ENCODE measurements at regions not wholly inside any gene's neighbourhood (a gene's known extent, or its start where the extent isn't known, plus 50 kb on each side); places are given as distances from the start of the nearest gene placed in this dataset.

- DNase-seq = no peak
These were observed 663.4 kb downstream of the SLC16A7 start for GRCh38 chr12:60259225-60259624.

- DNase-seq = no peak
These were observed 666.5 kb downstream of the SLC16A7 start for GRCh38 chr12:60262378-60262777.

GRCh38 chr12:60263161-60263560 is 667.3 kb downstream of the SLC16A7 start:
- DNase-seq = no peak

DNA sequence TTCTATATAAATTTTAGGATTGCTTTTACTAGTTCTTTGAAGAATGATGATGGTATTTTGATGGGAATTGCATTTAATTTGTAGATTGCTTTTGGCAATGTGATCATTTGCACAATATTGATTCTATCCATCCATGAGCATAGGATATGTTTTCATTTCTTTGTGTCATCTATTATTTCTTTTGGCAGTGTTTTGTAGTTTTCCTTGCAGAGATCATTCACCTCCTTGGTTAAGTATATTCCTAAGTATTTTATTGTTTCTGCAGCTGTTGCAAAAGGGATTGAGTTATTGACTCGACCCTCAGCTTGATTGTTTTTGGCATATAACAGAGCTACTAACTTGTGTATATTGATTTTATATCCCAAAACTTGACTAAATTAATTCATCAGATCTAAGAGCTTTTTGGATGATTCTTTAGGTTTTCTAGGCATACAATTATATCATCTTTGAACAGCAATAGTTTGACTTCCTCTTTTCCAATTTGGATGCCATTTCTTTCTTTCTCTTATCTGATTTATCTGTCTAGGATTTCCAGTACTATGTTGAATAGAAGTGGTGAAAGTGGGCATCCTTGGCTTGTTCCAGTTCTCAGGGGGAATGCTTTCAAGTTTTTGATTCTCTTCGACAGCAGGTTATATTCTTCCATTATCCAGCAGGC is 668.1 kb downstream of the SLC16A7 start:
- no peak for DNase-seq

DNA sequence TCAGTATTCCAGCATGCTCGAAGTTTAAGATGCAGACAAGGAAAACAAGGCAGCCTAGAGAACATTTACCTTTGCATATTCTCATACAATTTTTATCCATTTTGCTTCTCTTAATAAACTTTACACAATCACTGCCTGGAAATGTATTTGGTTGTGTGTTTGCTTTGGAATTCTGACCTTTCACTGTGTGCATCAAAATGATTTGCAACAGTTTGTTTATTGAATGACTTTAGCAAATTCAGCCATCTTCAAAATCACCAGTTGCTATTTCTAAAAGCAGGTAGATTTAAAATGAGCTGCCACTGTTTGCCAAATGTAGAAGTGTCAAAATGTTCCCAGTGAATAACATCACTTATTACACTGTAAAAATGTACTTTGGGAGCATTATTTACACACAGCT is 669.9 kb downstream of the SLC16A7 start:
- no peak for DNase-seq

- DNase-seq = no peak
These were observed 670.6 kb downstream of the SLC16A7 start for GRCh38 chr12:60266381-60266852.

DNA sequence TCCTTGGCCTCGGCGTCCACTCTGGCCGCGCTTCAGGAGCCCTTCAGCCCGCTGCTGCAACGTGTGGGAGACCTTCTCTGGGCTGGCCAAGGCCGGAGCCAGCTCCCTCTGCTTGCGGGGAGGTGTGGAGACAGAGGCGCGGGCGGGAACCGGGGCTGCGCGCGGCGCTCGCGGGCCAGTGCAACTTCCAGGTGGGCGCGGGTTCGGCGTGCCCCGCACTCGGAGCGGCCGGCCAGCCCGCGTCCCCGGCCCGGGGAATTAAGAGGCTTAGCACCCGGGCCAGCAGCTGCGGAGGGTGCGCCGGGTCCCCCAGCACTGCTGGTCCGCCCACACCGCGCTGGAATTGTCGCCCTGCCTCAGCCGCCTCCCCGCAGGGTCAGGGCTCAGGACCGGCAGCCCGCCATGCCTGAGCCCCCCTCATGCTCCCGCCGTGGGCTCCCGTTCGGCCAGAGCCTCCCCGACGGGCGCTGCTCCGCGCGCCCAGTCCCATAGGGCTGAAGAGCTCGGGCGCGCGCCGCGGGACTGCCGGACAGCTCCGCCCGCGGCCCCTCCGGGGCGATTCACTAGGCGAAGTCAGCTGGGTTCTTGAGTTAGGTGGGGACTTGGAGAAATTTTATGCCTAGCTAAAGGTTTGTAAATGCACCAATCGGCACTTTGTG is 673.9 kb downstream of the SLC16A7 start:
- DNase-seq = peak; percentile 15

DNA sequence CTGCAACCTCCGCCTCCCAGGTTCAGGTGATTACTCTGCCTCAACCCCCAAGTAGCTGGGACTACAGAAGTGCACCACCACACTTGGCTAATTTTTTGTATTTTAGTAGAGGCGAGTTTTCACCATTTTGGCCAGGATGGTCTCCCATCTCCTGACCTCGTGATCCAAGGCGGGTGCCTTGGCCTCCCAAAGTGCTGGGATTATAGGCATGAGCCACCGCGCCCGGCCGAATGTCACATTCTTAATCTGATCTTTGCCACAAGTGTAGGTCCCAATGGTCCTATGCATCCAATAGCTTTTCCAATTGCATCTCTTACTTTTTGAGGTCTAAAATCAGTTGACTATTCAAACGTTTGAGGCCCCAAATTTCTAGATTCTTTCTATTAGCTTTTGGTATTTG is 676.0 kb downstream of the SLC16A7 start:
- DNase-seq = no peak

- no peak for DNase-seq
These were observed 682.4 kb downstream of the SLC16A7 start for GRCh38 chr12:60278209-60278608.

GRCh38 chr12:60279221-60279620 is 683.4 kb downstream of the SLC16A7 start:
- no peak for DNase-seq

DNA sequence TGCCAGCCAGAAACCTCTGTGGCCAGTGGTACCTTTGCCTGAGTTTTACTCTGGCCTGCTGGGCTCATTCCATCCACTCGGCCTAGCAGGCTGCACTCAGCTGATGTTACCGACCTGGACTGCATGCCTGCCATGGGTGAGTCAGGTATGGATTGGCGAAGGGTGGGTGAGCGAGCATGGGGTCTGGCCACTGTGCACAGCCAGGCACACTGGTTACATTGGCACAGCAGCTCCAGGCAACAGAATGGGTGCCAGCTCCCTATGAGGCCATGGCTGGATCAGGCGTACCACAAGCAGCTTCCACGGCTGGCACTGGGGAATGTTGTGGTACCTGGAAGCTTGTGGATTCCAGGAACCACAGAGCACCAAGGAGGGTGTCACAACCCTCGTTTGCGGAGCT is 685.7 kb downstream of the SLC16A7 start:
- DNase-seq = no peak

- no peak for DNase-seq
These were observed 694.7 kb downstream of the SLC16A7 start for GRCh38 chr12:60290532-60290931.

- DNase-seq = no peak
These were observed 712.6 kb downstream of the SLC16A7 start for GRCh38 chr12:60308366-60308991.

DNA sequence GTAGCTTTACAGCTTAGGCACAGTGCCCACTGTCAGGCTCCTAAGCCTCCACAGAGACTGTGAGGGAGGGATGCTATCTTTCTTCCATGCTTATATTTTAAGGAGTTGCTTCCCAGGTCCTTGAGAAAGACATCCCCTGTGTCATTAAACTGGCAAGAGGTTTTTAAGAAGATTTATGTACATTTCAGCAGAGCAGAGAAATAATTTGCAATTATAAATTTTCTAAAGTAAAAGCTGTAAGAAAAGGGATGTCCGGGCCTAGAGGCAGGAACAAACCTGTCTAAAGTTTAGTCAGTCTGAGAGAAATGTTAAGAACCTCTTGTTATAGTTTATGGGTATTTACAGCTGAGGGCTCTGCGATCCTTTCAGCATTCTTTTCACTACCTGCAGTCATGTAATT is 716.1 kb downstream of the SLC16A7 start:
- no peak for DNase-seq

DNA sequence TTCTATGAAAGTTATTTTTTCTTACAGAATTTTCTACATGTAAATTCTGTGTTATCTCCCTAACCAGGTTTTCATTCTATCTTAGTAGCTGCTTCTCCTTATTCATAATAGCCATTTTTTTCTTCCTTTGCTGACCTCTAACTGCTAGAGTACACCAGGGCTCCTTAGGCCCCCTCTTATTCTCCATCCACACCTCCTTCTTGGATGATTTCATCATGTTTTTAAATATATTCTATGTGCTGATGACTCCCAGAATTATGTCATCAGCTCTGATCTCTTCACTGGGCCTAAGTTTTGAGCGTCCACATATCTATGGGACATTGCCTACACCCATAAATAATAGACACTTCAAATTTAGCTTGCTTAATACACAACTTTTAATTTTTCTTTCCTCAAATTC is 721.5 kb downstream of the SLC16A7 start:
- no peak for DNase-seq

DNA sequence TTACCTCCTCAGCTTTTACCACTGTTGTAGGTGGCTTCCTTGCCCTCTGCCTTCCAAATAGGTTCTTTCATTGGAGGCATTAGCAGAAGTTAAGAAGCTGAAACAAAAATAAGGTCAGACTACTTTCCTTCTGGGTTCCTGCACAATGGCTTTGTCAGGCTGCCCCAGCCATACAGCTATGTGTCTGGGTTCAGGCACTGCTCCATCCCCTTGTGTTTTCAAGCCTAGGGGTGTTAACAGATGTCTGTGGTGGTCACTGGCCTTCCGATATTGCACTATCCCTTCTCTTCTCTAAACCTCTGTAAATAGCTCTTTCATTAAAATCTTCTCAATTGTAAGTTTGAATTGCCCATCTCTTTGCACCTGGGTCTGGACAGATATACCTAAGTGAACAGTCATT is 728.9 kb downstream of the SLC16A7 start:
- DNase-seq = no peak

- DNase-seq = no peak
These were observed 737.6 kb downstream of the SLC16A7 start for GRCh38 chr12:60333461-60333860.

DNA sequence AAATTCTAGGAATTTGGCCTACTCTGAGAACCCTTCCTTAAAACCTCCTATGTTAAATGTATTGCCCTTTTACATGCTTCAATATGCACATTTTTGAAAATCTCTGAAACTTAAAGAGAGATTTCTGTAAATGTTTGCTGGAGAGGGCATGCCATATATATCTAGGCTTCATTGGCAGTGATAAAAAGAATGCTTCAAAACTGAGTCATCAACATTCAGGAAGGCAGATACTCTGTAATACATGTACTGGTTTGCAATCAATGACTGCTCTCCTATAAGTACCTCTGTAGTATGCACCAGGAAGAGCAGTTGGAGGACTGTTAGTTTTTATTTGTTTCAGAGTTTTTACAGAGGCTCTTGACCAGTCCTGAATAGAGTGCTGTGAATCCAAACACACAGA is 739.9 kb downstream of the SLC16A7 start:
- DNase-seq = no peak

GRCh38 chr12:60337839-60338549 is 742.2 kb downstream of the SLC16A7 start:
- DNase-seq = no peak

DNA sequence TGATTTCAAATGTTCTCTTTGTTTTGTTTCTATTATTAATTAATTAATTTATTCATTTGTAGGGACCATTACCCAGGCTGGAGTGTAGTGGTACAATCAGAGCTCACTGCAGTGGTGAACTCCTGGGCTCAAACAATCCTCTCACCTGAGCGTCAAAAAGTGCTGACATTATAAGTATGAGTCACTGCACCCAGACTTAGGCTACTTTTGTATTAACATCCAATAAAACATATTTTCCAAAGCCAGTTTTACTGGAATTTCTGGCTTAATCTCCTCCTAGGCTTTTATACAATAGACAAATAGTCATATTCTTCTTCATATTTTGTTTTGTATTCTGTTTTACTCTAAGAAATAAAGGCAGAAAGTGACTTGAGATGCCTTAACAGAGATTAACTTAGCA is 749.6 kb downstream of the SLC16A7 start:
- no peak for DNase-seq

- no peak for DNase-seq
These were observed 753.6 kb downstream of the SLC16A7 start for GRCh38 chr12:60349232-60349978.

DNA sequence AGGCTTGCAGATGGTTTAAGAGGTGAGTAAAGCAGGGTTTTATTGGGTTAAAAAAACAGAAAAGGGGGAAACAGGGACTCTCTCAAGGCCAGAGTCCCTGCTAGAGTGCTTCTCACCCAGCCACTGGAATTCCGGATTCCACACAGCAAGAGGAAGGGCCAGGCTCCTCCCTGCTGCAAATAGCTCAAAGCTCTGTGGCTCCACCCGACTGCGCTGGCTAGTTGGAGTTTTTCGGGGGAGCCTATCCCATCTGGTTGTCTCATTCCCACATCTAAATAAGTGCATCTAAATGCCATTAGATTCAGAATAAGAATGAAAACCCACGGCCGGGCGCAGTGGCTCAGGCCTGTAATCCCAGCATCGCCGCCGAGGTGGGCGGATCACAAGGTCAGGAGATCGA is 791.5 kb downstream of the SLC16A7 start:
- DNase-seq = no peak

DNA sequence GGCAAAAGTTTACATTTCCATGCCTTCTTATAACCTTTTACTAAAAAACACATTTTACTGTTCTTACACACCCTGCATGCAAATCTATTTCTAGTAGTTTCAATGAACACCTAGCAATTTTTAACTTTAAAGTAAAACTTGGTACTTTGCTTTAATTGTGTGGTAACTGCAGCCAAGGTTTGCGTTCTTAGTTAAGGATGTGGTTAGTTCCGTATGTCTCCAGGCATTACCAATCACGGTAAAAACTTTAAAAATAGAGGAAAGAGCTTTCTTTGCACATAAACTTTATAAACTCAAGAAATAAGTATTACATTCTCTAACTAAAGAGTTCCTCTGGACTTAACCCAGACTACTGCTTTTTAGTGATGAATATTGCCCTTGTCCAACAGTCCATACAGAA is 795.2 kb downstream of the SLC16A7 start:
- no peak for DNase-seq
